Upper lobe of left lung (tissue), 4 donors: ENCODE measurements at regions not wholly inside any gene's neighbourhood (a gene's known extent, or its start where the extent isn't known, plus 50 kb on each side); places are given as distances from the start of the nearest gene placed in this dataset.

ENCODE experiments used
- CTCF ChIP-seq, 6 experiments: fragments of 450-650 bp in 4 of 6; fragments of 200-600 bp in 2 of 6; sonication (generic) in 2 of 6; IDR thresholded peaks; one replicate each; pipeline ENCODE4 v1.5.1; 2016 to 2019; ENCODE audit warnings: antibody characterized with exemption in 6 of 6
- EP300 ChIP-seq, 4 donors: sonication (generic); formaldehyde crosslinking; IDR thresholded peaks; one replicate each; pipeline ENCODE4 v1.5.1; 2017; ENCODE audit warnings: antibody characterized with exemption in 4 of 4, control low read depth in 2 of 4
- POLR2A ChIP-seq, 4 donors: fragments of 450-650 bp; IDR thresholded peaks; one replicate each; pipeline ENCODE4 v1.5.1; 2016 to 2017; ENCODE audit warnings: antibody characterized with exemption in 4 of 4, mild to moderate bottlenecking in 2 of 4
- POLR2AphosphoS5 ChIP-seq, 2 donors: sonication (generic); formaldehyde crosslinking; IDR thresholded peaks; one replicate each; pipeline ENCODE4 v1.5.1; 2017; ENCODE audit warnings: antibody characterized with exemption in 2 of 2

GRCh38 chr1:234929369-234929768 is 199.3 kb downstream of the TOMM20 start:
- TF ChIP-seq POLR2A (IDR thresholded peaks at IDR 0.05) (no peak), CTCF (IDR thresholded peaks at IDR 0.05) (no peak), POLR2AphosphoS5 (IDR thresholded peaks at IDR 0.05) (no peak), EP300 (IDR thresholded peaks at IDR 0.05) (no peak)
